ENCODE measurements at regions not wholly inside any gene's neighbourhood (a gene's known extent, or its start where the extent isn't known, plus 50 kb on each side); places are given as distances from the start of the nearest gene placed in this dataset.
"Not testable (repeated sequence)": the region's sequence is repeated elsewhere in the genome, so short reads cannot be mapped to it uniquely, and the experiment has no call there.

- Histone ChIP-seq H3K9ac (no peak overlapping the region), H3K4me1 (peaks cover 10% of the 10 kb centered on the region), H3K4me2 (ENCODE audit: low read length) (no peak overlapping the region), H3K9me3 (ENCODE audit: control insufficient read depth, low read length) (no peaks in the 10 kb centered on the region), H3K27ac (no peak overlapping the region), H2AFZ (no peak overlapping the region), H3K27me3 (ENCODE audit: control insufficient read depth, insufficient read depth, low read length) (no peaks in the 10 kb centered on the region), H3K36me3 (ENCODE audit: control insufficient read depth, insufficient read depth, low read length) (no peaks in the 10 kb centered on the region), H3K4me3 (ENCODE audit: low read depth, low read length) (no peak overlapping the region), H3K79me2 (no peaks in the 10 kb centered on the region)
- TF ChIP-seq CTCF (IDR thresholded peaks at IDR 0.05): no peak
Measured at GRCh38 chr6:118706702-118707101, 55.3 kb upstream of the CEP85L start.

GRCh38 chr6:118705544-118706491 is 54.4 kb upstream of the CEP85L start:
- H3K27ac ChIP-seq: no peak overlapping the region
- H3K4me2 ChIP-seq (ENCODE audit: low read length): no peak overlapping the region
- H3K9ac ChIP-seq: no peak overlapping the region
- H3K4me1 ChIP-seq: peaks cover 10% of the 10 kb centered on the region
- no peaks in the 10 kb centered on the region for H3K27me3 ChIP-seq (ENCODE audit: control insufficient read depth, insufficient read depth, low read length)
- H3K36me3 ChIP-seq (ENCODE audit: control insufficient read depth, insufficient read depth, low read length): no peaks in the 10 kb centered on the region
- H3K9me3 ChIP-seq (ENCODE audit: control insufficient read depth, low read length): no peaks in the 10 kb centered on the region
- no peak overlapping the region for H3K4me3 ChIP-seq (ENCODE audit: low read depth, low read length)
- peak overlapping the region; percentile 30 for H2AFZ ChIP-seq
- TF ChIP-seq CTCF (IDR thresholded peaks at IDR 0.05): no peak
- no peaks in the 10 kb centered on the region for H3K79me2 ChIP-seq

- Histone ChIP-seq H3K4me1 (peaks cover 8% of the 10 kb centered on the region), H3K9me3 (ENCODE audit: control insufficient read depth, low read length) (no peaks in the 10 kb centered on the region), H3K36me3 (ENCODE audit: control insufficient read depth, insufficient read depth, low read length) (no peaks in the 10 kb centered on the region), H3K27ac (no peak overlapping the region), H3K79me2 (no peaks in the 10 kb centered on the region), H2AFZ (no peak overlapping the region), H3K27me3 (ENCODE audit: control insufficient read depth, insufficient read depth, low read length) (no peaks in the 10 kb centered on the region), H3K4me3 (ENCODE audit: low read depth, low read length) (no peak overlapping the region), H3K9ac (no peak overlapping the region), H3K4me2 (ENCODE audit: low read length) (no peak overlapping the region)
- no peak for TF ChIP-seq CTCF (IDR thresholded peaks at IDR 0.05)
Measured at GRCh38 chr6:118704915-118705314, 53.5 kb upstream of the CEP85L start.

- not testable (repeated sequence) for H3K36me3 ChIP-seq (ENCODE audit: control insufficient read depth, insufficient read depth, low read length); H3K9me3 ChIP-seq (ENCODE audit: control insufficient read depth, low read length); H3K79me2 ChIP-seq; H3K27ac ChIP-seq; H3K27me3 ChIP-seq (ENCODE audit: control insufficient read depth, insufficient read depth, low read length); H3K4me2 ChIP-seq (ENCODE audit: low read length); H3K9ac ChIP-seq; H3K4me3 ChIP-seq (ENCODE audit: low read depth, low read length); H2AFZ ChIP-seq
- peaks cover 15% of the 10 kb centered on the region for H3K4me1 ChIP-seq
Measured at GRCh38 chr6:118701260-118701659, 49.9 kb upstream of the CEP85L start.
